ENCODE measurements at regions not wholly inside any gene's neighbourhood (a gene's known extent, or its start where the extent isn't known, plus 50 kb on each side); places are given as distances from the start of the nearest gene placed in this dataset.

DNA sequence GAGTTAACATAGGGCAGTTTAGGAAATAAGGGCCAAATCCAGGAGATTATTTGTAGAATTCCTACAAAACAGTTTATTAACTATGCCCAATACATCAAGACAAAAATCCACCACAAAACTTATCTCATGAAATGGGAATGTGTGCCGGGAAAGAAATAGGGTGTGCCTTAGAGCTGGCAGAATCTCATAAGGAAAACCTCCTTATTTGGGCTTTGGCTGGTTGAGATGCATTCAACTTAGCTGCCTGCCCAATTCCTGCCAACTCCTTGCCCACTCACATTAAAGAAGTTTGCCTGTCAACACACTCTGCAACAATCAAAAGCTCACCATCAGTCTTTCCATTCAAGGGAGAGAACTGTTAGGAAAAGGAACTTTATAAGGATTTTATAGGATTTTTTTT lies 500.6 kb downstream of the SATB2 start:
- TF ChIP-seq, protein P1, sequence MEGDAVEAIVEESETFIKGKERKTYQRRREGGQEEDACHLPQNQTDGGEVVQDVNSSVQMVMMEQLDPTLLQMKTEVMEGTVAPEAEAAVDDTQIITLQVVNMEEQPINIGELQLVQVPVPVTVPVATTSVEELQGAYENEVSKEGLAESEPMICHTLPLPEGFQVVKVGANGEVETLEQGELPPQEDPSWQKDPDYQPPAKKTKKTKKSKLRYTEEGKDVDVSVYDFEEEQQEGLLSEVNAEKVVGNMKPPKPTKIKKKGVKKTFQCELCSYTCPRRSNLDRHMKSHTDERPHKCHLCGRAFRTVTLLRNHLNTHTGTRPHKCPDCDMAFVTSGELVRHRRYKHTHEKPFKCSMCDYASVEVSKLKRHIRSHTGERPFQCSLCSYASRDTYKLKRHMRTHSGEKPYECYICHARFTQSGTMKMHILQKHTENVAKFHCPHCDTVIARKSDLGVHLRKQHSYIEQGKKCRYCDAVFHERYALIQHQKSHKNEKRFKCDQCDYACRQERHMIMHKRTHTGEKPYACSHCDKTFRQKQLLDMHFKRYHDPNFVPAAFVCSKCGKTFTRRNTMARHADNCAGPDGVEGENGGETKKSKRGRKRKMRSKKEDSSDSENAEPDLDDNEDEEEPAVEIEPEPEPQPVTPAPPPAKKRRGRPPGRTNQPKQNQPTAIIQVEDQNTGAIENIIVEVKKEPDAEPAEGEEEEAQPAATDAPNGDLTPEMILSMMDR (IDR thresholded peaks at IDR 0.05; ENCODE audit: low read length): no peak
- no peak for TF ChIP-seq EZH2 (IDR thresholded peaks at IDR 0.05; ENCODE audit: borderline replicate concordance, low read length)

Measured in OCI-LY1 (cell line).